IMR-90 (cell line): ENCODE measurements at regions not wholly inside any gene's neighbourhood (a gene's known extent, or its start where the extent isn't known, plus 50 kb on each side); places are given as distances from the start of the nearest gene placed in this dataset.

Experiments used
- FOS ChIP-seq: fragments of 150-350 bp; IDR thresholded peaks from 2 replicates; pipeline ENCODE4 v1.6.1; 2016; ENCODE audit warnings: low read depth, low read length
- POLR2A ChIP-seq: IDR thresholded peaks from 2 replicates; pipeline ENCODE4 v1.6.1; 2012; ENCODE audit warnings: mild to moderate bottlenecking, low read depth, low read length
- TF ChIP-seq, protein P1 (sequence below): conservative IDR thresholded peaks from 2 replicates; pipeline ENCODE4 v1.5.1; 2012; ENCODE audit warnings: mild to moderate bottlenecking, low read depth, low read length, improper control_type of control experiment

DNA sequence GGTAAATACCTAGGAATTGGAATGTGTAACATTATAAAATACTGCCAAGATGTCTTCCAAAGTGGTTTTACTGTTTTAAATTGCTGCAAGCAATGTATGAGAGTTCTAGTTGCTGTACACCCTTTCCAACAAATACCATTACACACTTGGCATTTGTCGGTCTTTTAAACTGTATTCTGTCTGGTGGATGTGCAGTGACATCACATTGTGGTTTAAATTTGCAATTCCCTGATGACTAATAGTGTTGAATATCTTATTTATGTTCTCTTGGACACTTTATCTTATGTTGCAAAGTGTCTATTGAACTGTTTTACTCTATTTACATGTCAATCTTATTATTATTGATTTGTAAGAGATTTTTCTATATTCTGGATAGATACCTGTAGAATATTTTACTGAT, 561.2 kb upstream of the B3GALT2 start:
- TF ChIP-seq, protein P1, sequence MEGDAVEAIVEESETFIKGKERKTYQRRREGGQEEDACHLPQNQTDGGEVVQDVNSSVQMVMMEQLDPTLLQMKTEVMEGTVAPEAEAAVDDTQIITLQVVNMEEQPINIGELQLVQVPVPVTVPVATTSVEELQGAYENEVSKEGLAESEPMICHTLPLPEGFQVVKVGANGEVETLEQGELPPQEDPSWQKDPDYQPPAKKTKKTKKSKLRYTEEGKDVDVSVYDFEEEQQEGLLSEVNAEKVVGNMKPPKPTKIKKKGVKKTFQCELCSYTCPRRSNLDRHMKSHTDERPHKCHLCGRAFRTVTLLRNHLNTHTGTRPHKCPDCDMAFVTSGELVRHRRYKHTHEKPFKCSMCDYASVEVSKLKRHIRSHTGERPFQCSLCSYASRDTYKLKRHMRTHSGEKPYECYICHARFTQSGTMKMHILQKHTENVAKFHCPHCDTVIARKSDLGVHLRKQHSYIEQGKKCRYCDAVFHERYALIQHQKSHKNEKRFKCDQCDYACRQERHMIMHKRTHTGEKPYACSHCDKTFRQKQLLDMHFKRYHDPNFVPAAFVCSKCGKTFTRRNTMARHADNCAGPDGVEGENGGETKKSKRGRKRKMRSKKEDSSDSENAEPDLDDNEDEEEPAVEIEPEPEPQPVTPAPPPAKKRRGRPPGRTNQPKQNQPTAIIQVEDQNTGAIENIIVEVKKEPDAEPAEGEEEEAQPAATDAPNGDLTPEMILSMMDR: no peak
- TF ChIP-seq FOS (0 out of 2 replicates have a peak, but pooled peaks have one; percentile 24), POLR2A (no peak)
